Fibroblast of pulmonary artery (primary cell): ENCODE measurements at regions not wholly inside any gene's neighbourhood (a gene's known extent, or its start where the extent isn't known, plus 50 kb on each side); places are given as distances from the start of the nearest gene placed in this dataset.

ENCODE experiments used
- DNase-seq: peaks from one replicate; pipeline ENCODE4 v3.0.0-alpha.2; 2010; ENCODE audit warnings: low read depth
- H3K4me3 ChIP-seq: replicated peaks from 2 replicates; pipeline ENCODE4 v1.5.1; 2011; ENCODE audit warnings: low read depth, mild to moderate bottlenecking, control low read depth, low read length, moderate library complexity
- TF ChIP-seq, protein P1 (sequence below): IDR thresholded peaks from 2 replicates; pipeline ENCODE4 v1.5.1; 2011; ENCODE audit warnings: mild to moderate bottlenecking, control low read depth, low read length, inconsistent platforms; ENCODE audit errors: missing control alignments

DNA sequence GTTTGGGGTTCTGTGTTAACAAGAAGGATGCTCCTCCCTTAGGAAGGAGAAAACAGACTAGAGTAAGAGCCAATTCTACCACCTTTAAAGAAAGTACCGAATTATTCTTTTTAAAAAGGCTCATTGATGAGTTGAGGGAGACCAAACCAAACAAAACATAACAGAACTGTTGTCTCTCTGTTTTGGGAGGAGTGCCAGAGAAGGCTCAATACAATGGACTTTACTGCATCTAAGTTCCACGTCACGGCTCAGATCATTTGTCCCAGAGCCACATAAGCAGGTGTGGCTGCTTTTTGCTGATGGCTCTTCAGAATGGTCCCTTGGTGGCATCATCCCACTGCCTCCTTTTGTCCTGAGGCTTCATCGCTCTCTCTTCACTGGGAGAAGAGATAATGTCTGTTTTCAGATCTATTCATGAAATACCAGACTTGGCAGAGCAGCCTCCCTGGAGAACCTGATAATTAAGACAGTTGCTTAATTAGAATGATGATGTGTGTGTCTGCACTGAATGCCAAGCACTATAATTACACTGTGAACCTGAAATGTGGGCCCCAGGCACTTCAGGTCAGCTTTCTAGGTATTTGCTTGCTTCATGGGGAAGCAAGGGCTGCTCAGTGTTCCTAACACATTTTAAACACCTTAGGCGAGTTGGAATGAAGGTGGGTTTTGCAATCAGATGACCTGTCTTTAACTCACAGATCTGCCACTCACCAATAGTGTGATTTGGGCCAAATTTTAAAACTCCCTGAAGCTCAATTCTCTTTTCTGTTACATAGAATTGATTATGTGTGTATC lies 335.2 kb upstream of the MCTP2 start:
- no peak for DNase-seq
- TF ChIP-seq, protein P1, sequence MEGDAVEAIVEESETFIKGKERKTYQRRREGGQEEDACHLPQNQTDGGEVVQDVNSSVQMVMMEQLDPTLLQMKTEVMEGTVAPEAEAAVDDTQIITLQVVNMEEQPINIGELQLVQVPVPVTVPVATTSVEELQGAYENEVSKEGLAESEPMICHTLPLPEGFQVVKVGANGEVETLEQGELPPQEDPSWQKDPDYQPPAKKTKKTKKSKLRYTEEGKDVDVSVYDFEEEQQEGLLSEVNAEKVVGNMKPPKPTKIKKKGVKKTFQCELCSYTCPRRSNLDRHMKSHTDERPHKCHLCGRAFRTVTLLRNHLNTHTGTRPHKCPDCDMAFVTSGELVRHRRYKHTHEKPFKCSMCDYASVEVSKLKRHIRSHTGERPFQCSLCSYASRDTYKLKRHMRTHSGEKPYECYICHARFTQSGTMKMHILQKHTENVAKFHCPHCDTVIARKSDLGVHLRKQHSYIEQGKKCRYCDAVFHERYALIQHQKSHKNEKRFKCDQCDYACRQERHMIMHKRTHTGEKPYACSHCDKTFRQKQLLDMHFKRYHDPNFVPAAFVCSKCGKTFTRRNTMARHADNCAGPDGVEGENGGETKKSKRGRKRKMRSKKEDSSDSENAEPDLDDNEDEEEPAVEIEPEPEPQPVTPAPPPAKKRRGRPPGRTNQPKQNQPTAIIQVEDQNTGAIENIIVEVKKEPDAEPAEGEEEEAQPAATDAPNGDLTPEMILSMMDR, result no peak
- no peak overlapping the region for H3K4me3 ChIP-seq

DNA sequence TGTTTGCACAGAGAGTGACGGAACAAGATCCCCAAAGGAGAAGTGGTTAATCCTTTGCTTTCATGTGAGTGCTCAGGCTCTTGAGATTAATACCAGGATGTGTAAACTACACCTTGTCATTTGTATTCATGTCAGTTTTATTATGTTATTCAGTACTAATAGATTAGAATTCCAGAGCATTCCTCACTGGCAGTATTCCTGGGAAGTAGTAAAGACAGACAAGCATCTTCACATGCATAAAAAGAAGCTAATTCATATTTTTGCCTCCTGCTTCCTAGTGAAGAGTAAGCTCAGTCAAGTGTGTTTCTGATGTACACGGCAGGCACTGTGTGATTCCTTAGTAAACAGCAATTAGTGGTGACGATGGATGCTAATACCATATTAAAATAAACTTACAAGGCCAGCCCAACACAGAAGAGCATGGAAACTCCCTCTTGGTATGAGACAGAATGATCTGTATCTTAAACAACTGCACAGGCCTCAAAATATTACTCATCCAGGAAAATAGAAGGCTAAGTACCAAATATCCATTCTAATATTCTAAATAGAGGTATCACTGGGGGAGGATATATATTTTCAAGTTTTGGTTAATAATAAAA lies 336.8 kb upstream of the MCTP2 start:
- no peak for DNase-seq
- H3K4me3 ChIP-seq, result no peak overlapping the region
- TF ChIP-seq, protein P1, result no peak

- DNase-seq, result no peak
- no peak overlapping the region for H3K4me3 ChIP-seq
- TF ChIP-seq, protein P1, result no peak
These were observed 344.2 kb upstream of the MCTP2 start for GRCh38 chr15:93887151-93887550.

DNA sequence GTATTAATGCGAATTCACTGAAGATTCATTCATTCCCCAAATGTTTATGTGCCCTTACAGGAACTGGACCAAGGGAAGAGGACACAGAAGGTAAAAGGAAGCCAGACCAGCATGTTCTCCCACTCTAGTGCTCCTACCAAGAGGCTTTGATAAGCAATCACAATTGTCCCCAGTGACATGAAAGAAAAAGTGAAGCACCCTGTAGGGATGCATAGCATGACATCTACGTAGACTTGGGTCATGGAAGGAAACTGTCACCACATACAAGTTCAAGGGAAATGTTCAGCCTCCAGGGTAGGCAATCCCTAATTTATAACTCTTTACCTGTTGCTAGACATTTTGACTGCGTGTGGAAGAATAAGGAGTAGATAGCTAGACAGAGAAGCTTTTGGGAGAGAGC lies 348.6 kb upstream of the MCTP2 start:
- no peak overlapping the region for H3K4me3 ChIP-seq
- TF ChIP-seq, protein P1, result no peak
- no peak for DNase-seq

DNA sequence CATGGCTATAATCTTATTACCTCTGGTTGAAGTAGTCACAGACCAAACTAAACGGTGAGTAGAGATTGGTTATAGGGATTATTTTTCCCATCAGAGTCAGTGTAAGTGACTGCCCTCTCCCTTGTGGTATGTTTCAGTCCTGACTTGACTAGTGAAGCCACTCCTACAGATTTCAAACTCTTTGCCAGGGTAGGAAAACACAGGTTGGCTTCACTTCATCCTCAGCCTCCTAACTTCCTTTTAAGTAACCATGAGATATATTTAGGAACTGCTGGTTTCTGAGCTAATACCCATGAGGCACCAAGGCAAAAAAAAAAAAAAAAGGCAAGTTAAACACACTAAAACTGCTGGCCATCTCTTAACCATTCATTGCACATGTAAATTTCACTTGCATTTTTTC lies 349.2 kb upstream of the MCTP2 start:
- TF ChIP-seq, protein P1, result no peak
- DNase-seq, result no peak
- no peak overlapping the region for H3K4me3 ChIP-seq

DNA sequence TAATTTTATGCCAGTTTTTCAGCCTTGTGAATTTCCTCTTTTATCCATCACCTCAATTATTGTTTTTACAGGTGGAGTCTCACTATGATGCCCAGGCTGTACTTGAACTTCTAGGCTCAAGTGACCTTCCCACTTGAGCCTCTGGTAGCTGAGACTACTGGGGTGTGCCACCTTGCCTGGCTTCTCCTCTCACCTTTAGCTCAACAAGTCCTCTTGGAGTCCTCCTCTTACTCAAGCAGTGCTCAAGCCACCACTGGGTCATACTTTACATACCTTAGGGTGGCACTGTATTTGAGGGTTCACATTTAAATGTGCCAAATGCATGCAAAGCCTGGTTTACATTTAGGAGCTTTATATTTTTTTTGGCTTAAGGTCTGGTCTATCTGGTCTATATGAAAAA lies 350.1 kb upstream of the MCTP2 start:
- DNase-seq, result no peak
- no peak overlapping the region for H3K4me3 ChIP-seq
- TF ChIP-seq, protein P1, result no peak

GRCh38 chr15:93880358-93880757 lies 351.0 kb upstream of the MCTP2 start:
- TF ChIP-seq, protein P1, result no peak
- H3K4me3 ChIP-seq, result no peak overlapping the region
- no peak for DNase-seq
